K562 (cell line): ENCODE measurements at regions not wholly inside any gene's neighbourhood (a gene's known extent, or its start where the extent isn't known, plus 50 kb on each side); places are given as distances from the start of the nearest gene placed in this dataset.

Experiments used
- POLR2A ChIP-seq: fragments of 450-650 bp; conservative IDR thresholded peaks from 2 replicates; pipeline ENCODE4 v1.6.1; 2016
- TRIM24 ChIP-seq, 2 experiments: fragments of 450-650 bp; IDR thresholded peaks; 2 replicates each; pipeline ENCODE4 v1.6.1; 2016
- ZNF232 ChIP-seq: sonication (generic); formaldehyde crosslinking; IDR thresholded peaks from 2 replicates; pipeline ENCODE4 v1.8.0; 2022; ENCODE audit warnings: mild to moderate bottlenecking, missing genetic modification reagents
- TF ChIP-seq, protein P1 (sequence below), 3 experiments: IDR thresholded peaks in 2 of 3; conservative IDR thresholded peaks in 1 of 3; 2 replicates each; pipeline ENCODE4 v1.5.1; 2011 to 2012; ENCODE audit warnings: low read length in 3 of 3, mild to moderate bottlenecking in 3 of 3, control low read depth in 2 of 3, improper control_type of control experiment in 1 of 3, inconsistent platforms in 1 of 3, low read depth in 1 of 3, mixed read lengths in 1 of 3, moderate library complexity in 1 of 3; ENCODE audit not compliant: insufficient read depth in 2 of 3

DNA sequence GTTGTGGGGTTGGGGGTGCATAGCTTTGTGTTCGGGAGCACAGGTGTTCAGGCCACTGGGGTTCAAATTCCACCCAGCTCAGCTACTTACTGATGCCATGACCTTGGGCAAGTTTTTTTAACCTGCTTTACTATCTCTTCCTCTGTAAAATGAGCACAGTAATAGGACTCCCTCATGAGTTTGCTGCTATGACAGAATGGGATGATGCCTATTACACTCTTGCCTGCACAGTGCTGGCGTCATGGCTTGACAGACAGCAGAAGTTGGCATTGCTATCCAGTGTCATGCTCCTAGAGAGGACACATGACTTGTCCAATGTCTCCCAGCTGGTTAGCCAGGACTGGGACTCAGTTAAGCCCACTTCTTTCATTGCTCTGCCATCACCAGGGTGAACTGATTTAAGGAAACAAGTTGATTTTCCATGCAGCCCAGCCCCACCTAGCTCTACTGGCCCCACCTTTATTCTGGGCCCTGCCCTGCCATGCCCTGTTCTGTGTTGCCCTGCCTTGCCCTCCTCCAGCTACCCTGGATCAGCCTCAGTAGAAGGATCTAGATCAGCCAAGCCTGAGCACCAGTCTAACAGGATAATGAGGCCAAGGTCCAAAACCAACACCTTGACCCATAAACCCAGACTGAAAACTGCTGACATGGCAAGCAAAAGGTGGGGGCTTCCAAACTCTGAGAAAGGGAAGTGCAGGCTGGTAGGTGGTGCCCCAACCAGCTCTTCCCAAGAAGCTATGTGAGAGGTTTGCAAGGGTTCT lies 155.8 kb upstream of the ATP11B start:
- TF ChIP-seq TRIM24 (IDR thresholded peaks at IDR 0.05) (no peak), POLR2A (no peak), ZNF232 (CRISPR knock-in tag) (no peak)
- TF ChIP-seq, protein P1, sequence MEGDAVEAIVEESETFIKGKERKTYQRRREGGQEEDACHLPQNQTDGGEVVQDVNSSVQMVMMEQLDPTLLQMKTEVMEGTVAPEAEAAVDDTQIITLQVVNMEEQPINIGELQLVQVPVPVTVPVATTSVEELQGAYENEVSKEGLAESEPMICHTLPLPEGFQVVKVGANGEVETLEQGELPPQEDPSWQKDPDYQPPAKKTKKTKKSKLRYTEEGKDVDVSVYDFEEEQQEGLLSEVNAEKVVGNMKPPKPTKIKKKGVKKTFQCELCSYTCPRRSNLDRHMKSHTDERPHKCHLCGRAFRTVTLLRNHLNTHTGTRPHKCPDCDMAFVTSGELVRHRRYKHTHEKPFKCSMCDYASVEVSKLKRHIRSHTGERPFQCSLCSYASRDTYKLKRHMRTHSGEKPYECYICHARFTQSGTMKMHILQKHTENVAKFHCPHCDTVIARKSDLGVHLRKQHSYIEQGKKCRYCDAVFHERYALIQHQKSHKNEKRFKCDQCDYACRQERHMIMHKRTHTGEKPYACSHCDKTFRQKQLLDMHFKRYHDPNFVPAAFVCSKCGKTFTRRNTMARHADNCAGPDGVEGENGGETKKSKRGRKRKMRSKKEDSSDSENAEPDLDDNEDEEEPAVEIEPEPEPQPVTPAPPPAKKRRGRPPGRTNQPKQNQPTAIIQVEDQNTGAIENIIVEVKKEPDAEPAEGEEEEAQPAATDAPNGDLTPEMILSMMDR (IDR thresholded peaks at IDR 0.05 in 2 of 3, conservative IDR thresholded peaks at IDR 0.05 in 1 of 3; ENCODE audit: insufficient read depth in 2 of 3, low read depth in 1 of 3, low read length in 3 of 3): no peak
